Muscle layer of colon (tissue), 2 donors: ENCODE measurements at regions not wholly inside any gene's neighbourhood (a gene's known extent, or its start where the extent isn't known, plus 50 kb on each side); places are given as distances from the start of the nearest gene placed in this dataset.

Experiments
- H3K27ac ChIP-seq: one replicate; pipeline ENCODE4 v1.7.0; 2013; ENCODE audit warnings: low read depth, mild to moderate bottlenecking, low read length, moderate library complexity
- H3K27me3 ChIP-seq, 2 donors: one replicate each; pipeline ENCODE4 v1.7.0; 2013; ENCODE audit warnings: low read length in 2 of 2, mild to moderate bottlenecking in 2 of 2; ENCODE audit not compliant: insufficient read depth in 2 of 2, control insufficient read depth in 1 of 2
- H3K36me3 ChIP-seq: one replicate; pipeline ENCODE4 v1.7.0; 2013; ENCODE audit warnings: mild to moderate bottlenecking, low read length; ENCODE audit not compliant: insufficient read depth
- H3K4me1 ChIP-seq: one replicate; pipeline ENCODE4 v1.7.0; 2013; ENCODE audit warnings: mild to moderate bottlenecking, low read length; ENCODE audit not compliant: insufficient read depth
- H3K4me3 ChIP-seq, 2 donors: one replicate each; pipeline ENCODE4 v1.7.0; 2013; ENCODE audit warnings: low read length in 2 of 2, low read depth in 1 of 2, mild to moderate bottlenecking in 1 of 2, moderate library complexity in 1 of 2
- H3K9ac ChIP-seq: one replicate; pipeline ENCODE4 v1.7.0; 2013; ENCODE audit warnings: low read length
- H3K9me3 ChIP-seq: one replicate; pipeline ENCODE4 v1.7.0; 2013; ENCODE audit warnings: mild to moderate bottlenecking, low read length
- donor health status: abdominal sarcoma.
- donor health status: Adenocarcinoma of cecum.

DNA sequence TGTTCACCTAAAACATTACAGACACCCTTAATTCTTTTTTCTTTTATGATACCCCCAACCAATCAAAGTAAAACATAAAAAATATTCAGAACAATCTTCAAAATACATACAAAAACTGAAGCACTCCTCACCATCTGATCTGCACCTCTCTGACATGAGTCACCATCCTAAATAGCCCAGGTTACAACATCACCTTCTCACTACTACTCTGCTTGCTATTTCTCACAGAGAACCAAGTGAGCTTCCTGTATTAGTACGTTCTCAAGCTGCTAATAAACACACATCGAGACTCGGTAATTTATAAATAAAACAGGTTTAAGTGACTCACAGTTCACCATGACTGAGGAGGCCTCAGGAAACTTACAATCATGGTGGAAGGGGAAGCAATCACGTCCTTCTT is 183.5 kb downstream of the CBLN2 start:
- Histone ChIP-seq H3K27me3 (no peaks in the 10 kb centered on the region), H3K4me1 (no peaks in the 10 kb centered on the region), H3K9me3 (no peaks in the 10 kb centered on the region), H3K4me3 (no peak overlapping the region), H3K9ac (no peak overlapping the region), H3K27ac (no peak overlapping the region), H3K36me3 (no peaks in the 10 kb centered on the region)

DNA sequence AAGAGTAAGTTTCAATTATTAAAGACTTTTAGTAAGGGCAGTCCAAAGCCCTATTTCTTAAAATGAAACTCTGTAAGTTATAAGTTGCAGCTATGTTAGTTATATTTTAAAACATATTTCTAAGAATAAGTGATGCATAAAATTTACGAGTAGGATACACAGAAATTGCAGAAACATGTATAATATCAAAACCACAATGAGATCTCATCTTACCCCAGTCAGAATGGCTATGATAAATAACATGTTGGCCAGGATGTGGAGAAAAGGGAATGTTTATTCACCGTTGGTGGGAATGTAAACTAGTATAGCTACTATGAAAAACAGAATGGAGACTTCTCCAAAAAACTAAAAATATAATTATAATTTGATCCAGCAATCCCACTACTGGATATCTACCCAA is 201.2 kb downstream of the CBLN2 start:
- Histone ChIP-seq H3K27me3 (no peaks in the 10 kb centered on the region), H3K36me3 (no peaks in the 10 kb centered on the region), H3K27ac (no peak overlapping the region), H3K4me3 (no peak overlapping the region), H3K9ac (no peak overlapping the region), H3K9me3 (no peaks in the 10 kb centered on the region), H3K4me1 (no peaks in the 10 kb centered on the region)

DNA sequence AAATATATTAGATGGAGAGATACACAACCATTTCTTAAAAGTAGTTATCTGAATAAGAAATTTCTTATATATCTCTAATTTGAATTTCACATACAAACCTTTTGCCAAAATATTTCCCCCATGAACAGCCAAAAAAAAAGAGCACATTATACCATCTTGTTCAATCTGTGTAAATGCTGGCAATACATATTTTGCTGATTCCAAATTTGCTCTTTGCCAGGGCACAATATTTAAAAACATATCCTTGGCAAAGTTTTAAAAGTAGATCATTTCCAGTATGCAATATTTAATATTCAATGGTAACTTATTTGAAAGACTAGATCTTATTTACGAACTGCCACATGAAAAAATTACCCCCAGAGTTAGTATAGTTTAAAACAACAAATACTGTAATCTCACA is 204.2 kb downstream of the CBLN2 start:
- Histone ChIP-seq H3K9me3 (no peaks in the 10 kb centered on the region), H3K27ac (no peak overlapping the region), H3K9ac (no peak overlapping the region), H3K27me3 (no peaks in the 10 kb centered on the region), H3K4me1 (no peaks in the 10 kb centered on the region), H3K4me3 (no peak overlapping the region), H3K36me3 (no peaks in the 10 kb centered on the region)

DNA sequence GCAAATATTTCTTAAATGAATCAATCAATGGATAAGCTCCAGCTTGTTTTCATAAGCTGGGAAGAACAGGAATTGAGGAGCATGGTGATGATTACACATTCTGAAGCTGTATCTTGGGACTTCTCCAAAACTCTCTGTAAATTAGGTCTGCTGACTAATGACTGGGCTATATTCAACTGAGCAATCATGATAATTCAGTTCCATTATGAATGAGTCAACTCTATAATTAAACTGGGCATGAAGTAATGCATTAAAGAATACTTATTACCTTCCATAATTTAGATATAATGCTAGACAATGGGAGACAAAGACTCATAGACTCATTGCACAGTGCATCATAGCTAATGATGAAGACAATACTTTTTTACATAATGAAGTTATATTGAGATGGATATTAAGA is 207.4 kb downstream of the CBLN2 start:
- H3K27me3 ChIP-seq, result no peaks in the 10 kb centered on the region
- no peaks in the 10 kb centered on the region for H3K36me3 ChIP-seq
- H3K4me3 ChIP-seq, result no peak overlapping the region
- H3K27ac ChIP-seq, result no peak overlapping the region
- H3K9ac ChIP-seq, result no peak overlapping the region
- H3K4me1 ChIP-seq, result no peaks in the 10 kb centered on the region
- H3K9me3 ChIP-seq, result no peaks in the 10 kb centered on the region

DNA sequence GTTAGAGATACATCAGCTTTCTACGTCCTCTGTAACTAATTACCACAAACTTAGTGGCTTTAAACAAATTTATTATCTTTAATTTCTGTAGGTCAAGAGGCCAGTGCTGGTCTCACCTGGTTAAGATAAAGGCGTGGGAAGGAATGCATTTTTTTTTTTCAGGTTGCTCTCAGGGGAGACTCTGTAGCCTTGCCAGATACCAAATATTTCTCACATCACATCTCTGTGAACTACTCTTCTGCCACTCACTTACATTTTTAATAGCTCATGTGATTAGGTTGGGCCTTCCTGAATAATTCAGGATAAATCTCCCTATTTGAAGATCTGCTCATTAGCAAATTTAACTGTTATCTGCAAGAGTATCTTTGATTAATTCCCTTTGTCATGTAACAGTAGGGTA is 214.6 kb downstream of the CBLN2 start:
- Histone ChIP-seq H3K36me3 (no peaks in the 10 kb centered on the region), H3K9me3 (no peaks in the 10 kb centered on the region), H3K9ac (no peak overlapping the region), H3K4me1 (no peaks in the 10 kb centered on the region), H3K4me3 (no peak overlapping the region), H3K27ac (no peak overlapping the region), H3K27me3 (no peaks in the 10 kb centered on the region)

DNA sequence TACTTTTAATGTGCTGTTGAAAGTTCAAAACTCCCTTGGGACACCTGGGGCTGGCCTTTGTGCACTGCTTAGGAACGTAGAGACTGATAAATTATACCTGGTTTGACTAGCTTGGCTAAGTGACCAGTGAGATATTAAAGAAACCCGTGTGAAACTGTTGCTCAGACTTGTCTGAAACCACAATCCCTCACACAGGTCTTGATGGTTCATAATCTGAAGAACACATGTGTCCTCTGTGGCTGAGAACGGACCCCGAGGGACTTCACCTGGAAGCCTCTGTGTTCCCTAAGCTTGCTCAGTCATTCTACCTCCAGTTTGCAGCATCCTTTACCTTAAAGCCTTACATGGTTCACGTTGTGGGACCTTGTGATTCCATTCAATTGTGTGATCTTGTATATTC is 218.8 kb downstream of the CBLN2 start:
- Histone ChIP-seq H3K4me1 (no peaks in the 10 kb centered on the region), H3K9me3 (no peaks in the 10 kb centered on the region), H3K27ac (no peak overlapping the region), H3K9ac (no peak overlapping the region), H3K36me3 (no peaks in the 10 kb centered on the region), H3K4me3 (no peak overlapping the region), H3K27me3 (no peaks in the 10 kb centered on the region)

DNA sequence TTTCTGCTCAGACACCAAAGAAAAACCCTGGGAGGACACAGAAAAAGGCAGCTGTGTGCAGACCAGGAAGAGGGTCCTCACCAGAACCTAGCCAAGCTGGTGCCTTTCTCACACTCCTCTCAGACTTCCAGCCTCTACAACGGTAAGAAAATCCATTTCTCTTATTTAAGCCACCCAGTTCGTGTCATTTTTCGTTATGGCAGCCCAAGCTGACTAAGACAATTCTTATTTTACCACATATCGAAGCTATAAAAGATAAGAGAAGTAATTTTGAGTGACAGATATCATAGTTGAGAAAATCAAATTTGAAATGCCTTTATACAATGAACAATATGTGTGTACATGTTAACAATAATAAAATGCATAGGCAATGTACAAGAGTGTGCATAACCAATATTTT is 219.5 kb downstream of the CBLN2 start:
- H3K36me3 ChIP-seq, result no peaks in the 10 kb centered on the region
- H3K9ac ChIP-seq, result no peak overlapping the region
- no peaks in the 10 kb centered on the region for H3K4me1 ChIP-seq
- H3K27me3 ChIP-seq, result no peaks in the 10 kb centered on the region
- no peak overlapping the region for H3K27ac ChIP-seq
- H3K9me3 ChIP-seq, result no peaks in the 10 kb centered on the region
- H3K4me3 ChIP-seq, result no peak overlapping the region

DNA sequence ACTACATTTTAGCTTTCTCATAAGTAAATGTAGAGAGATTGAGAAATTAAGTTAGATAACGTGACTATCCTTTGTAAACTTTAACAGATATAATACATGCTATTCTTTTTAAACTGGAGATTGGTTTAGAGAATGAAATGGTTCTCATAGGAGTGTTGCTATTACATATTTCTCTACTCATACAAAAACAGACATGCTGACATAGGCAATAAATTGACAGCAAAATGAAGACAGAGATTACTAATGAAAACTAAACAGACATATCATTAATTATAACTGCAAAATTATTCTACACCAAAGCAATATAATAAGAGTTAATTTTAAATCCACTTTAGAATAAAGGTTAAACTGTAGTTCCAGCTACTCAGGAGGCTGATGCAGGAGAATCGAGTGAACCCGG is 227.6 kb downstream of the CBLN2 start:
- Histone ChIP-seq H3K27me3 (no peaks in the 10 kb centered on the region), H3K4me3 (no peak overlapping the region), H3K4me1 (no peaks in the 10 kb centered on the region), H3K9me3 (no peaks in the 10 kb centered on the region), H3K27ac (no peak overlapping the region), H3K9ac (no peak overlapping the region), H3K36me3 (no peaks in the 10 kb centered on the region)

DNA sequence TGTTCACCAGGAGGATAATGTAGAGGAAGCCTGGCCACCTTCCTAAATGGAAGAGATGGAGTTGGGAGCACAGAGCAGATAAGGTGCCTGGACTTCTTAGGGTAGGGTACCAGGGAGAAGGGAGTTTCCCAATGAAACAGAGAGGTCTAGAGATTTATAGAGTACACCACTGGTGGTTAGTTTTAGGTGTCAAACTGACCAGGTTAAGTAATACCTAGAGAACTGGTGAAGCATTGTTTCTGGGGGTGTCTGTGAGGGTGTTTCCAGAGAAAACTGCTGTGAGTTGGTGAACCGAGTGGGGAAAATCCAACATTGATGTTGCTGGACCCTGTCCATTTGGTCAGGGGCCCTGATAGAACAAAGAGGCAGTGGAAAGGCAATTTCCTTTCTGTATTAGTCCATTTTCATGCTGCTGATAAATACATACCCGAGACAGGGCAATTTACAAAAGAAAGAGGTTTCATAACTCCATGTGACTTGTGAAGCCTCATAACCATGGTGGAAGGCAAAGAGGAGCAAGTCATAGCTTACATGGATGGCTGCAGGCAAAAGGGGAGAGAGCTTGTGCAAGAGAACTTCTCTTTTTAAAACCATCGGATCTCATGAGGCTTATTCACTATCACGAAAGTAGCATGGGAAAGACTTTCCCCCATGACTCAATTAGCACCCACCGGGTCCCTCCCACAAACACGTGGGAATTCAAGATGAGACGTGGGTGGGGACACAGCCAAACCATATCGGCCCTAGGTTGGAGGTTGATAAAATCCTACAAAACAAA is 260.8 kb downstream of the CBLN2 start:
- Histone ChIP-seq H3K9ac (no peak overlapping the region), H3K4me3 (no peak overlapping the region), H3K36me3 (no peaks in the 10 kb centered on the region), H3K9me3 (no peaks in the 10 kb centered on the region), H3K4me1 (no peaks in the 10 kb centered on the region), H3K27ac (no peak overlapping the region), H3K27me3 (no peaks in the 10 kb centered on the region)

DNA sequence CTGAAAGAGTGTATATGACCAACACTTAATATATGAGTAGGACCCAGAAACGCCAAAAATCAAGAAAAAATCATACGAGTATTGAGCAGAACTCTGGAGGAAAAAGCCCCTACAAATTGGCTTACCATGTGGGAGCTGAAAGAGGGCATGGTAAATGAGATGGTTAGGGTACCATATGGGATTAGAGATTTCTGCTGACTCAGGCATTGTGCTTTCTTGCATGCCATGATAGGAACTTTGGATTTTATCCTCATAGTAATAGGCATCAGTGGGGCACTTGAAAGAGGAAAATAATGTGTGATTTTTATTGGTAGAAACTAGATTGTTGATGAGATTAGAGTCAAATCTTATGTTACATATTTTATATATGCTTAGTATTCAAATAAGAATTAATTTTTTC is 271.1 kb downstream of the CBLN2 start:
- Histone ChIP-seq H3K4me1 (no peaks in the 10 kb centered on the region), H3K4me3 (no peak overlapping the region), H3K27ac (no peak overlapping the region), H3K27me3 (no peaks in the 10 kb centered on the region), H3K36me3 (no peaks in the 10 kb centered on the region), H3K9ac (no peak overlapping the region), H3K9me3 (no peaks in the 10 kb centered on the region)

DNA sequence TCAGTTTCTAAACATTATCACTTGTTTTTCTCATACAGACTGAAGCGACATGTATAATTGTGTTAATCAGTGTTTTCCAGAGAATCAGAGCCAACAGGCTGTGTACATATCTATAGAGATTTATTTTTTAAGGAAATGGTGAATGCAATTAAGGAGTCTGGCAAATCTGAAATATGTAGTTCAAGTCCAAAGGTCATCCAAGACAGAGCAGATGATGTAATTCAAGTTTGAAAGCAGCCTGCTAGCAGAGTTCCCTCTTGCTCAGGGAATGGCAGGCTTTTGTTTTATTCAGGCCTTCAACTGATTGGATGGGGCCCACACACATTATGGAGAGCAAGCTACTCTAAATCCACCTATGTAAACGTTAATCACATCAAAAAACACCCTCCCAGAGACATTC is 282.6 kb downstream of the CBLN2 start:
- H3K4me3 ChIP-seq, result no peak overlapping the region
- H3K9me3 ChIP-seq, result no peaks in the 10 kb centered on the region
- no peaks in the 10 kb centered on the region for H3K27me3 ChIP-seq
- H3K27ac ChIP-seq, result no peak overlapping the region
- no peaks in the 10 kb centered on the region for H3K36me3 ChIP-seq
- no peaks in the 10 kb centered on the region for H3K4me1 ChIP-seq
- no peak overlapping the region for H3K9ac ChIP-seq

DNA sequence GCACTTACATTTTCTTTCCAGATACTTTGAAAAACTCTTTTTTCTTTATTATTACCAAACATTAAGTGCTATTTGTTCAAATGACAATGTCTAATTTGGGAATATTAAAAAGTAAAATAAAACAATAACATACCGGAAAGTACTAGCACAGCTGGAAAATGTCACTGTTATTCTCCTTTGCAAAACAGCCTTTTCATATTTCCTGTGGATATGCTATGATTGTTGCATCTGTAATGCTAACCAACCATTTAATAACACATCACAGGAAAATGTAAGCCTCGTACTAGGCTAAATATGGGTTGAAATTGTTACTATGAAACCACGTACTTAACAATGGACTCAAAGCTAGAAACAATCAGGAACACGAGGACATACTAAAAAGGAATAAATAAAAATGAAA is 298.1 kb downstream of the CBLN2 start:
- Histone ChIP-seq H3K27ac (no peak overlapping the region), H3K4me1 (no peaks in the 10 kb centered on the region), H3K4me3 (no peak overlapping the region), H3K9ac (no peak overlapping the region), H3K27me3 (no peaks in the 10 kb centered on the region), H3K9me3 (no peaks in the 10 kb centered on the region), H3K36me3 (no peaks in the 10 kb centered on the region)
